ENCODE measurements at regions not wholly inside any gene's neighbourhood (a gene's known extent, or its start where the extent isn't known, plus 50 kb on each side); places are given as distances from the start of the nearest gene placed in this dataset.

DNA sequence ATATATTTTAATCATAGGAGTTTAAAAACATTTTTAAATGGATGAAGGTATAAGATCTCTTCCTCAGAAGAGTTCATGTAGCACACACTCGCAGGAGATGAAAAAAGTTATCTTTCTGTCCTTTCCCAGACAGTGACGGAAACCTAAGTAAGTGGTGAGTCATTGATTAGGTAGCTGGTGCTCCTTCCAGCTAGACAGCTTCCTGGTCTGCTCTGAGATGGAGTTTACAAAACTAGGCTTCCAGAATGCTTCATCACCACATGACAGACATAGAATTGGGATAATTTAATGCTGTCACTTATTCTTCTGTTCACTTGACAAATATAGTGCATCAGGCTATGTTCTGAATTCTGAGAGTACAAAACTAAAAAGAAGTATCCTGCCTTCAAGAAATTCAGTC lies 2393.0 kb upstream of the C9orf72 start (continued):
- TF ChIP-seq, protein P1, sequence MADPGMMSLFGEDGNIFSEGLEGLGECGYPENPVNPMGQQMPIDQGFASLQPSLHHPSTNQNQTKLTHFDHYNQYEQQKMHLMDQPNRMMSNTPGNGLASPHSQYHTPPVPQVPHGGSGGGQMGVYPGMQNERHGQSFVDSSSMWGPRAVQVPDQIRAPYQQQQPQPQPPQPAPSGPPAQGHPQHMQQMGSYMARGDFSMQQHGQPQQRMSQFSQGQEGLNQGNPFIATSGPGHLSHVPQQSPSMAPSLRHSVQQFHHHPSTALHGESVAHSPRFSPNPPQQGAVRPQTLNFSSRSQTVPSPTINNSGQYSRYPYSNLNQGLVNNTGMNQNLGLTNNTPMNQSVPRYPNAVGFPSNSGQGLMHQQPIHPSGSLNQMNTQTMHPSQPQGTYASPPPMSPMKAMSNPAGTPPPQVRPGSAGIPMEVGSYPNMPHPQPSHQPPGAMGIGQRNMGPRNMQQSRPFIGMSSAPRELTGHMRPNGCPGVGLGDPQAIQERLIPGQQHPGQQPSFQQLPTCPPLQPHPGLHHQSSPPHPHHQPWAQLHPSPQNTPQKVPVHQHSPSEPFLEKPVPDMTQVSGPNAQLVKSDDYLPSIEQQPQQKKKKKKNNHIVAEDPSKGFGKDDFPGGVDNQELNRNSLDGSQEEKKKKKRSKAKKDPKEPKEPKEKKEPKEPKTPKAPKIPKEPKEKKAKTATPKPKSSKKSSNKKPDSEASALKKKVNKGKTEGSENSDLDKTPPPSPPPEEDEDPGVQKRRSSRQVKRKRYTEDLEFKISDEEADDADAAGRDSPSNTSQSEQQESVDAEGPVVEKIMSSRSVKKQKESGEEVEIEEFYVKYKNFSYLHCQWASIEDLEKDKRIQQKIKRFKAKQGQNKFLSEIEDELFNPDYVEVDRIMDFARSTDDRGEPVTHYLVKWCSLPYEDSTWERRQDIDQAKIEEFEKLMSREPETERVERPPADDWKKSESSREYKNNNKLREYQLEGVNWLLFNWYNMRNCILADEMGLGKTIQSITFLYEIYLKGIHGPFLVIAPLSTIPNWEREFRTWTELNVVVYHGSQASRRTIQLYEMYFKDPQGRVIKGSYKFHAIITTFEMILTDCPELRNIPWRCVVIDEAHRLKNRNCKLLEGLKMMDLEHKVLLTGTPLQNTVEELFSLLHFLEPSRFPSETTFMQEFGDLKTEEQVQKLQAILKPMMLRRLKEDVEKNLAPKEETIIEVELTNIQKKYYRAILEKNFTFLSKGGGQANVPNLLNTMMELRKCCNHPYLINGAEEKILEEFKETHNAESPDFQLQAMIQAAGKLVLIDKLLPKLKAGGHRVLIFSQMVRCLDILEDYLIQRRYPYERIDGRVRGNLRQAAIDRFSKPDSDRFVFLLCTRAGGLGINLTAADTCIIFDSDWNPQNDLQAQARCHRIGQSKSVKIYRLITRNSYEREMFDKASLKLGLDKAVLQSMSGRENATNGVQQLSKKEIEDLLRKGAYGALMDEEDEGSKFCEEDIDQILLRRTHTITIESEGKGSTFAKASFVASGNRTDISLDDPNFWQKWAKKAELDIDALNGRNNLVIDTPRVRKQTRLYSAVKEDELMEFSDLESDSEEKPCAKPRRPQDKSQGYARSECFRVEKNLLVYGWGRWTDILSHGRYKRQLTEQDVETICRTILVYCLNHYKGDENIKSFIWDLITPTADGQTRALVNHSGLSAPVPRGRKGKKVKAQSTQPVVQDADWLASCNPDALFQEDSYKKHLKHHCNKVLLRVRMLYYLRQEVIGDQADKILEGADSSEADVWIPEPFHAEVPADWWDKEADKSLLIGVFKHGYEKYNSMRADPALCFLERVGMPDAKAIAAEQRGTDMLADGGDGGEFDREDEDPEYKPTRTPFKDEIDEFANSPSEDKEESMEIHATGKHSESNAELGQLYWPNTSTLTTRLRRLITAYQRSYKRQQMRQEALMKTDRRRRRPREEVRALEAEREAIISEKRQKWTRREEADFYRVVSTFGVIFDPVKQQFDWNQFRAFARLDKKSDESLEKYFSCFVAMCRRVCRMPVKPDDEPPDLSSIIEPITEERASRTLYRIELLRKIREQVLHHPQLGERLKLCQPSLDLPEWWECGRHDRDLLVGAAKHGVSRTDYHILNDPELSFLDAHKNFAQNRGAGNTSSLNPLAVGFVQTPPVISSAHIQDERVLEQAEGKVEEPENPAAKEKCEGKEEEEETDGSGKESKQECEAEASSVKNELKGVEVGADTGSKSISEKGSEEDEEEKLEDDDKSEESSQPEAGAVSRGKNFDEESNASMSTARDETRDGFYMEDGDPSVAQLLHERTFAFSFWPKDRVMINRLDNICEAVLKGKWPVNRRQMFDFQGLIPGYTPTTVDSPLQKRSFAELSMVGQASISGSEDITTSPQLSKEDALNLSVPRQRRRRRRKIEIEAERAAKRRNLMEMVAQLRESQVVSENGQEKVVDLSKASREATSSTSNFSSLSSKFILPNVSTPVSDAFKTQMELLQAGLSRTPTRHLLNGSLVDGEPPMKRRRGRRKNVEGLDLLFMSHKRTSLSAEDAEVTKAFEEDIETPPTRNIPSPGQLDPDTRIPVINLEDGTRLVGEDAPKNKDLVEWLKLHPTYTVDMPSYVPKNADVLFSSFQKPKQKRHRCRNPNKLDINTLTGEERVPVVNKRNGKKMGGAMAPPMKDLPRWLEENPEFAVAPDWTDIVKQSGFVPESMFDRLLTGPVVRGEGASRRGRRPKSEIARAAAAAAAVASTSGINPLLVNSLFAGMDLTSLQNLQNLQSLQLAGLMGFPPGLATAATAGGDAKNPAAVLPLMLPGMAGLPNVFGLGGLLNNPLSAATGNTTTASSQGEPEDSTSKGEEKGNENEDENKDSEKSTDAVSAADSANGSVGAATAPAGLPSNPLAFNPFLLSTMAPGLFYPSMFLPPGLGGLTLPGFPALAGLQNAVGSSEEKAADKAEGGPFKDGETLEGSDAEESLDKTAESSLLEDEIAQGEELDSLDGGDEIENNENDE (IDR thresholded peaks at IDR 0.05; ENCODE audit: insufficient replicate concordance, low read length) = no peak
- TF ChIP-seq CBX5 (IDR thresholded peaks at IDR 0.05; ENCODE audit: low read depth, low read length) = no peak
